Pancreas (tissue), 10 donors: ENCODE measurements at regions not wholly inside any gene's neighbourhood (a gene's known extent, or its start where the extent isn't known, plus 50 kb on each side); places are given as distances from the start of the nearest gene placed in this dataset.
"Not testable (repeated sequence)": the region's sequence is repeated elsewhere in the genome, so short reads cannot be mapped to it uniquely, and the experiment has no call there.

Experiments used
- ATAC-seq, 4 donors: fragments of 200-7000 bp; cut with Tn5 transposase; one replicate each; pipeline versions ENCODE4 v1.8.0 to v1.9.1; 2020; ENCODE audit warnings: mild to moderate bottlenecking in 4 of 4, moderate library complexity in 4 of 4
- DNase-seq, 6 donors: peaks; one replicate each; pipeline ENCODE4 v3.0.0-alpha.2; 2020
- FAIRE-seq: peaks from 2 replicates; lab custom pipeline; 2012; peaks lifted over from hg19 to GRCh38; lab: Jason Lieb, UNC
- H3K27ac ChIP-seq, 4 donors: fragments of 200-600 bp; sonication (generic); 1 replicate in 3 of 4; 2 replicates in 1 of 4; pipeline versions ENCODE4 v1.5.0 to v1.8.0; 2020
- H3K27me3 ChIP-seq, 4 donors: fragments of 200-600 bp; one replicate each; pipeline ENCODE4 v1.8.0; 2021
- H3K36me3 ChIP-seq, 3 donors: fragments of 200-600 bp; sonication (generic) in 1 of 3; one replicate each; pipeline versions ENCODE4 v1.5.0 to v1.8.0; 2020 to 2021
- H3K4me1 ChIP-seq, 3 donors: fragments of 200-600 bp; one replicate each; pipeline ENCODE4 v1.8.0; 2021
- H3K4me3 ChIP-seq, 4 donors: fragments of 200-600 bp; sonication (generic) in 2 of 4; one replicate each; pipeline versions ENCODE4 v1.5.0 to v1.8.0; 2020 to 2021
- H3K9me3 ChIP-seq, 4 donors: fragments of 200-600 bp; one replicate each; pipeline ENCODE4 v1.8.0; 2021
- WGBS, 2 donors: extraction: QIAGEN DNeasy Blood & Tissue Kit; methylation state at CpG; one replicate each; pipeline ENCODE4 v1.1.7; 2013; 5-methylcytosine and 5-hydroxymethylcytosine counted together
- intact Hi-C, 3 donors: fragments of 100-400 bp; cut with DNase I; formaldehyde crosslinking; loops; one replicate each; pipeline versions ENCODE4 v1.11.1 to v1.14.2; 2022
- TF ChIP-seq, protein P1 (sequence below), 4 donors: fragments of 200-600 bp; sonication (generic) in 3 of 4; IDR thresholded peaks; one replicate each; pipeline versions ENCODE4 v1.5.0 to v1.8.0; 2021; ENCODE audit warnings: antibody characterized with exemption in 4 of 4
- donor health status: healthy with polysubstance abuse.
- donor health status: DM: no; HTN: no; CAD: no; lungs with moderate emphysema.
- donor health status: DM: no; HTN: no; CAD: no.
- donor health status: control.
- donor health status: control.
- donor health status: Bipolar disorder and iron deficiency.
- donor health status: DM: yes; HTN: yes; CAD: no.
- donor health status: DM: no; HTN: no; CAD: no.
- donor health status: DM: no; HTN: no; CAD: no.
- donor health status: DM: yes; HTN: yes; CAD: no.

DNA sequence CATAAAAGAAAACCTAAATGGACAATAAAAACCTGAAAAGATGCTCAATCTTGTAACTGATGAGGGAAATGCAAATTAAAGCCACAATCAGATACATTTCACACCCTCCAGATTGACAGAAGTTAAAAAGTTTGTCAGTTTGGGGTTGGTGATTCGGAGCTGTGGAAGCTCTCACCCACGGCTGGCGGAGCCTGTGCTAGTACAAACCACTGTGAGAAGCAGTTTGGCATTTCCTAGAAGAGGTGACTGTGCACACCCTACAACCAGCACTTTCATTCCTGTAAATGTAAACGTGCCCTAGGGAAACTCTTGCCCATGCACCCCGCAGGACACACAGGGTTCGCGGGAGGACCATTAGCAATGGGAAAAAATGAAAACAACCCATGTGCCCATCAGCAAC, 114.1 kb downstream of the BMS1 start:
- Histone ChIP-seq H3K27ac (no peak overlapping the region), H3K9me3 (no peaks in the 10 kb centered on the region), H3K36me3 (no peaks in the 10 kb centered on the region), H3K27me3 (peaks cover 0 to 9% (median 0%) of the 10 kb centered on the region in 4 donors), H3K4me3 (no peak overlapping the region), H3K4me1 (no peaks in the 10 kb centered on the region)
- ATAC-seq (no peak), FAIRE-seq (no peak), DNase-seq (no peak)
- TF ChIP-seq, protein P1, sequence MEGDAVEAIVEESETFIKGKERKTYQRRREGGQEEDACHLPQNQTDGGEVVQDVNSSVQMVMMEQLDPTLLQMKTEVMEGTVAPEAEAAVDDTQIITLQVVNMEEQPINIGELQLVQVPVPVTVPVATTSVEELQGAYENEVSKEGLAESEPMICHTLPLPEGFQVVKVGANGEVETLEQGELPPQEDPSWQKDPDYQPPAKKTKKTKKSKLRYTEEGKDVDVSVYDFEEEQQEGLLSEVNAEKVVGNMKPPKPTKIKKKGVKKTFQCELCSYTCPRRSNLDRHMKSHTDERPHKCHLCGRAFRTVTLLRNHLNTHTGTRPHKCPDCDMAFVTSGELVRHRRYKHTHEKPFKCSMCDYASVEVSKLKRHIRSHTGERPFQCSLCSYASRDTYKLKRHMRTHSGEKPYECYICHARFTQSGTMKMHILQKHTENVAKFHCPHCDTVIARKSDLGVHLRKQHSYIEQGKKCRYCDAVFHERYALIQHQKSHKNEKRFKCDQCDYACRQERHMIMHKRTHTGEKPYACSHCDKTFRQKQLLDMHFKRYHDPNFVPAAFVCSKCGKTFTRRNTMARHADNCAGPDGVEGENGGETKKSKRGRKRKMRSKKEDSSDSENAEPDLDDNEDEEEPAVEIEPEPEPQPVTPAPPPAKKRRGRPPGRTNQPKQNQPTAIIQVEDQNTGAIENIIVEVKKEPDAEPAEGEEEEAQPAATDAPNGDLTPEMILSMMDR (IDR thresholded peaks at IDR 0.05), result no peak
- intact Hi-C loops, result no loop called here
- WGBS, 2 donors, result 55 to 61% methylated on average over 7 of the region's 7 CpGs

DNA sequence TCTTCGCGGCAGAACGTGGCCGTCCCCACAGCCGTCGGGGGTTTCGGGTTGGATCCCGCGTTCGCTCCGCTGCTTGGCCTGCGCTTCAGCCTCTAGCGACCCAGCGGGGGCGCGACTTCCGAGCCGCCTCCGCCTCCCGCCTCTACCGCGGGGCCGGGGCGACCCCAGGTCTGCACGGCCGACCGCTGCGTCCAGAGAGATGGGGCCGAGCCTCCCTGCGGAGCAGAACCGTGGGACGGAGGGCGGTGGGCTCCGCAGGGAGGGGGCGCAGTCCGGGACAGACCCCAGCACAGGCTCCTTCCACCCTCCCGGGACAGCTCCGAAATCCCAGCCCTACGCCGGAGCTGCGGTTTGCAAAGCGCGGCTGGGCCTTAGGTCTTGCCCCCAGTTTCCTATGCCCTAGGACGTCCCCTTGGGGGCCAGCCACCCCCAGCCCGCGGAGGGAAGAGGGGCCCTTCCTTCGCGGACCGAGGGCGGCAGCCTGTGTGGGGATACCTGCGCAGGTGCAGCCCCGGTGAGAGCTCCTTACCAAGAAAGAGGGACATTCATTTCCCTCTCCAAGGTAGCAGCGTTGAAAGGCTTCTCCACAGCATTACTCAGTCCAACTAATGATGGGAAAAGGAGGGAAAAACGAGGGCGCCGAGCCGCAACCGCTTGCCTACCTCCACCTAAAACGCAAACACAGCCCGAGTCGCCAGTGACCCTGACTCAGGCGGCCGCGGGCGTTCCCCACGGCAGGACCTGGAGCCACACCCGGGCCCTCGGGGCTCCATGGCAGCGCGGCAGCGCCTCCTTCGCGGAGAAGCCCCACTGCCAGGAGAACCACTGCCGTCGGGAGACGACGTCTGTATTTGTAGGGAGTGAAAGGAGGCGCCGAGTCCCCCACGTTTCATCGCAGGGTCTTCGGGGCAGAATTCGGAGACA, 115.7 kb downstream of the BMS1 start:
- no peaks in the 10 kb centered on the region for H3K4me1 ChIP-seq
- TF ChIP-seq, protein P1 (IDR thresholded peaks at IDR 0.05), result no peak
- intact Hi-C loops, result no loop called here
- no peak overlapping the region for H3K27ac ChIP-seq
- H3K27me3 ChIP-seq, result peaks cover 0 to 9% (median 0%) of the 10 kb centered on the region in 4 donors
- H3K9me3 ChIP-seq, result no peaks in the 10 kb centered on the region
- H3K36me3 ChIP-seq, result no peaks in the 10 kb centered on the region
- DNase-seq, result no peak
- FAIRE-seq, result no peak
- 10 to 14% methylated on average over 58 to 83 of the region's 83 CpGs for WGBS, 2 donors
- no peak for ATAC-seq
- H3K4me3 ChIP-seq, result no peak overlapping the region

DNA sequence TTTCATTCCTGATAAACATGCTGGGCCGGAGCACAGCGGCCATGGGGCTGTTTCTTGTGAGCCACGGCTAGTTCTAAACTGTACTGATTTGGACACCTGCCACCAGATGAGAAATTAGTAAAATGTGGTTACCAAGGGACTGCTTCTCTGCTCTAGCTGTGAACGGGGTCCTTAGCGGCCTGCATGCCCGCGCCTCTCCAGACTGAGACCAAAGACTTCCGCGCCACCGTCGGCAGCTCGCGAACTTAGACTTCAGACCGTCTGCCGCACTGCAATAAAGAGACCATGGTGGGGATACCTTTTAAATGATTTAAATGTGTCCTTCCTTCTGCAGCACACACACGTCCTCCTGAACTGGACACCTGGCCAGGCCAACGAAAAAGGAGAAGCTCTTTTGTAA, 116.4 kb downstream of the BMS1 start:
- H3K4me1 ChIP-seq, result no peaks in the 10 kb centered on the region
- intact Hi-C loops, result no loop called here
- H3K4me3 ChIP-seq, result no peak overlapping the region
- no peak overlapping the region for H3K27ac ChIP-seq
- no peak for ATAC-seq
- peaks cover 0 to 9% (median 0%) of the 10 kb centered on the region in 4 donors for H3K27me3 ChIP-seq
- WGBS, 2 donors, result 81 to 87% methylated on average over 17 of the region's 17 CpGs
- DNase-seq, result no peak
- H3K9me3 ChIP-seq, result no peaks in the 10 kb centered on the region
- TF ChIP-seq, protein P1 (IDR thresholded peaks at IDR 0.05), result no peak
- no peak for FAIRE-seq
- no peaks in the 10 kb centered on the region for H3K36me3 ChIP-seq

DNA sequence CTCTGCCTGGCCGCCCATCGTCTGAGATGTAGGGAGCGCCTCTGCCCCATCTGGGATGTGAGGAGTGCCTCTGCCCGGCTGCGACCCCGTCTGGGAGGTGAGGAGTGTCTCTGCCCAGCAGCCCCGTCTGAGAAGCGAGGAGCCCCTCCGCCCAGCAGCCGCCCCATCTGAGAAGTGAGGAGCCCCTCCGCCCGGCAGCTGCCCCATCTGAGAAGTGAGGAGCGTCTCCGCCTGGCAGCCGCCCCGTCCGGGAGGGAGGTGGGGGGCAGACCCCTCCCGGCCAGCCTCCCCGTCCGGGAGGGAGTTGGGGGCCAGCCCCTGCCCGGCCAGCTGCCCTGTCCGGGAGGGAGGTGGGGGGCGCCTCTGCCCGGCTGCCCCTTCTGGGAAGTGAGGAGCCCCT, 117.8 kb downstream of the BMS1 start:
- H3K27ac ChIP-seq, FAIRE-seq, DNase-seq, H3K9me3 ChIP-seq, intact Hi-C loops, H3K27me3 ChIP-seq, H3K4me1 ChIP-seq, H3K36me3 ChIP-seq, H3K4me3 ChIP-seq, ATAC-seq: not testable (repeated sequence)
- 84 to 97% methylated on average over 5 to 24 of the region's 24 CpGs for WGBS, 2 donors

DNA sequence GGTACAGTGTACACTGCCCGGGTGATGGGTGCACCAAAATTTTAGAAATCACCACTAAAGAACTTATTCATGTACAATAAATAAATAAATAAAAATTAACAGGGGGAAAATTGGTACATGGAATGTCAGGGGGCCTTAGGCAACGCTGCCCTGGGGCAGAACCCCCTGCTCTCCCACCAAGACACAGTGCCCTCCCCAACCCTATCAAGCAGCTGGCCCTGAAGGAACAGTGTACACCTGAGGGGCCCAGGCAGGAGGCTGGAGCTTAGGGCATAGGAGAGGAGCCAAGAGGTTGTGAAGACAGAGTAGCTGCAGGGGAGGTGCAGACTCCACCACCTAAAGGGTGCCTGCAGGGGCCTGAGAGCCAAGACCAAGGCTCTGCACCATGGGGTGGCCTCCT, 128.8 kb downstream of the BMS1 start:
- H3K27me3 ChIP-seq, result no peaks in the 10 kb centered on the region
- no peak overlapping the region for H3K27ac ChIP-seq
- no peaks in the 10 kb centered on the region for H3K4me1 ChIP-seq
- intact Hi-C loops, result no loop called here
- 47 to 57% methylated on average over 2 of the region's 2 CpGs for WGBS, 2 donors
- no peak for DNase-seq
- H3K36me3 ChIP-seq, result no peaks in the 10 kb centered on the region
- no peak for ATAC-seq
- TF ChIP-seq, protein P1 (IDR thresholded peaks at IDR 0.05), result no peak
- H3K9me3 ChIP-seq, result no peaks in the 10 kb centered on the region
- FAIRE-seq, result no peak
- H3K4me3 ChIP-seq, result no peak overlapping the region
